H1 (cell line): ENCODE measurements at regions not wholly inside any gene's neighbourhood (a gene's known extent, or its start where the extent isn't known, plus 50 kb on each side); places are given as distances from the start of the nearest gene placed in this dataset.
A peak's percentile ranks its signal among the peaks of the same experiment; 100 is the strongest.

Experiments
- CTCF ChIA-PET: fragments of 300-600 bp; sonication (Branson Sonifier 250); formaldehyde crosslinking; loops from one replicate; lab custom pipeline; 2021; ENCODE audit not compliant: partially characterized antibody; lab: Charles Lee
- POLR2A ChIA-PET: fragments of 300-600 bp; sonication (Branson Sonifier 250); formaldehyde crosslinking; loops from one replicate; lab custom pipeline; 2021; ENCODE audit warnings: inconsistent platforms; ENCODE audit not compliant: partially characterized antibody; lab: Charles Lee
- DNase-seq, 2 experiments: peaks; one replicate each; pipeline versions ENCODE4 v3.0.0 to v3.0.0-alpha.2; 2010 to 2022; ENCODE audit warnings: low spot score in 2 of 2, low read depth in 1 of 2, mixed read lengths in 1 of 2
- FAIRE-seq: peaks from 2 replicates; lab custom pipeline; 2011; peaks lifted over from hg19 to GRCh38; lab: Jason Lieb, UNC
- H2AFZ ChIP-seq: 2 replicates; pipeline ENCODE4 v1.8.1; 2012; ENCODE audit warnings: low read length, inconsistent platforms
- H2AK5ac ChIP-seq: 2 replicates; pipeline ENCODE4 v1.6.1; 2013; ENCODE audit warnings: low read depth, low read length
- H2BK120ac ChIP-seq: replicated peaks from 2 replicates; pipeline ENCODE3; 2013; ENCODE audit warnings: low read depth, low read length, inconsistent platforms
- H2BK12ac ChIP-seq: 2 replicates; pipeline ENCODE4 v1.6.1; 2013; ENCODE audit warnings: low read depth, low read length
- H2BK15ac ChIP-seq: 2 replicates; pipeline ENCODE4 v1.6.1; 2013; ENCODE audit warnings: low read length
- H2BK20ac ChIP-seq: 2 replicates; pipeline ENCODE4 v1.6.1; 2013; ENCODE audit warnings: low read length
- H2BK5ac ChIP-seq: 2 replicates; pipeline ENCODE4 v1.6.1; 2013; ENCODE audit warnings: low read depth, low read length
- H3K14ac ChIP-seq: 2 replicates; pipeline ENCODE4 v1.6.1; 2013; ENCODE audit warnings: inconsistent platforms; ENCODE audit not compliant: insufficient read length
- H3K18ac ChIP-seq: 2 replicates; pipeline ENCODE4 v1.6.1; 2013; ENCODE audit warnings: low read length; ENCODE audit errors: extremely low read depth
- H3K23ac ChIP-seq: 2 replicates; pipeline ENCODE4 v1.6.1; 2013; ENCODE audit warnings: inconsistent platforms; ENCODE audit not compliant: insufficient read length
- H3K23me2 ChIP-seq: 2 replicates; pipeline ENCODE4 v1.6.1; 2013; ENCODE audit warnings: low read depth, low read length
- H3K27ac ChIP-seq: 2 replicates; pipeline ENCODE4 v1.6.1; 2011; ENCODE audit warnings: low read depth, low read length, inconsistent platforms
- H3K27me3 ChIP-seq, 4 experiments: replicated peaks in 1 of 4; 1 replicate in 1 of 4; 2 replicates in 3 of 4; pipeline versions ENCODE4 v1.6.1 to v1.8.1; 2011 to 2013; ENCODE audit warnings: low read length in 3 of 4, mild to moderate bottlenecking in 3 of 4, inconsistent platforms in 2 of 4, mixed read lengths in 2 of 4, moderate library complexity in 1 of 4; ENCODE audit not compliant: control insufficient read depth in 3 of 4, insufficient read depth in 3 of 4; ENCODE audit errors: extremely low read depth in 1 of 4
- H3K36me3 ChIP-seq, 4 experiments: 2 replicates each; pipeline versions ENCODE4 v1.6.1 to v1.8.1; 2011 to 2013; ENCODE audit warnings: mild to moderate bottlenecking in 4 of 4, low read length in 3 of 4, moderate library complexity in 2 of 4, control low read depth in 1 of 4, inconsistent platforms in 1 of 4; ENCODE audit not compliant: insufficient read depth in 4 of 4, control insufficient read depth in 2 of 4
- H3K4ac ChIP-seq: replicated peaks from 2 replicates; pipeline ENCODE3; 2013; ENCODE audit warnings: low read length, low read depth, mixed read lengths, inconsistent platforms; ENCODE audit not compliant: insufficient read length
- H3K4me1 ChIP-seq, 4 experiments: replicated peaks in 1 of 4; 1 replicate in 1 of 4; 2 replicates in 3 of 4; pipeline versions ENCODE4 v1.6.1 to v1.8.1; 2011 to 2013; ENCODE audit warnings: low read length in 3 of 4, inconsistent platforms in 2 of 4, mixed read lengths in 1 of 4; ENCODE audit not compliant: insufficient read depth in 4 of 4, control insufficient read depth in 3 of 4
- H3K4me2 ChIP-seq, 2 experiments: 2 replicates each; pipeline versions ENCODE4 v1.6.1 to v1.8.1; 2011 to 2013; ENCODE audit warnings: low read depth in 2 of 2, low read length in 2 of 2, control low read depth in 1 of 2, inconsistent platforms in 1 of 2, mild to moderate bottlenecking in 1 of 2; ENCODE audit not compliant: insufficient read depth in 1 of 2
- H3K4me3 ChIP-seq, 4 experiments: fragments of 200-600, 300-600 bp in 1 of 4; sonication (generic), shearing (Covaris generic), sonication (Bioruptor Twin) in 1 of 4; 2 replicates each; pipeline versions ENCODE4 v1.5.1 to v1.8.1; 2011 to 2016; ENCODE audit warnings: low read length in 4 of 4, low read depth in 3 of 4, control low read depth in 2 of 4, inconsistent platforms in 2 of 4, mild to moderate bottlenecking in 2 of 4, mixed read lengths in 1 of 4, moderate library complexity in 1 of 4; ENCODE audit not compliant: insufficient read depth in 2 of 4; ENCODE audit errors: extremely low read depth in 1 of 4
- H3K56ac ChIP-seq: replicated peaks from 2 replicates; pipeline ENCODE3; 2013; ENCODE audit warnings: low read depth, mild to moderate bottlenecking, mixed read lengths, low read length, inconsistent platforms; ENCODE audit not compliant: insufficient read length
- H3K79me1 ChIP-seq: 2 replicates; pipeline ENCODE4 v1.6.1; 2013; ENCODE audit warnings: low read depth, low read length, control low read depth
- H3K79me2 ChIP-seq, 2 experiments: 2 replicates each; pipeline versions ENCODE4 v1.6.1 to v1.8.1; 2012 to 2013; ENCODE audit warnings: low read length in 2 of 2, mild to moderate bottlenecking in 2 of 2, inconsistent platforms in 1 of 2; ENCODE audit not compliant: insufficient read depth in 2 of 2, control insufficient read depth in 1 of 2
- H3K9ac ChIP-seq, 4 experiments: replicated peaks in 1 of 4; 1 replicate in 1 of 4; 2 replicates in 3 of 4; pipeline versions ENCODE4 v1.6.1 to v1.8.1; 2011 to 2013; ENCODE audit warnings: low read depth in 3 of 4, low read length in 3 of 4, control low read depth in 2 of 4, mild to moderate bottlenecking in 2 of 4, moderate library complexity in 2 of 4, inconsistent platforms in 1 of 4; ENCODE audit errors: extremely low read depth in 1 of 4
- H3K9me3 ChIP-seq, 2 experiments: 2 replicates each; pipeline versions ENCODE4 v1.6.1 to v1.8.1; 2012 to 2013; ENCODE audit warnings: mild to moderate bottlenecking in 2 of 2, moderate library complexity in 2 of 2, control low read depth in 1 of 2, inconsistent platforms in 1 of 2, low read depth in 1 of 2, low read length in 1 of 2, mixed read lengths in 1 of 2; ENCODE audit not compliant: insufficient read depth in 2 of 2
- H4K20me1 ChIP-seq, 2 experiments: replicated peaks in 1 of 2; 2 replicates each; pipeline versions ENCODE3 to v1.8.1; 2011 to 2013; ENCODE audit warnings: inconsistent platforms in 2 of 2, low read length in 2 of 2, mild to moderate bottlenecking in 1 of 2; ENCODE audit not compliant: insufficient read depth in 2 of 2, control insufficient read depth in 1 of 2
- H4K5ac ChIP-seq: 2 replicates; pipeline ENCODE4 v1.6.1; 2013; ENCODE audit warnings: low read length, low read depth, mixed read lengths, inconsistent platforms; ENCODE audit not compliant: insufficient read length
- H4K8ac ChIP-seq: 2 replicates; pipeline ENCODE4 v1.8.0; 2013; ENCODE audit warnings: mild to moderate bottlenecking, moderate library complexity, low read length, inconsistent platforms; ENCODE audit not compliant: insufficient read depth; ENCODE audit errors: extremely low read depth
- H4K91ac ChIP-seq: replicated peaks from 2 replicates; pipeline ENCODE3; 2013; ENCODE audit warnings: low read length, mixed read lengths, inconsistent platforms; ENCODE audit not compliant: insufficient read length
- CHD2 ChIP-seq: IDR thresholded peaks from 2 replicates; pipeline ENCODE4 v1.6.1; 2012; ENCODE audit warnings: low read length, improper control_type of control experiment
- EGR1 ChIP-seq: IDR thresholded peaks from 2 replicates; pipeline ENCODE4 v1.6.1; 2011; ENCODE audit warnings: low read depth, low read length, borderline replicate concordance
- EP300 ChIP-seq, 2 experiments: IDR thresholded peaks; 1 replicate in 1 of 2; 2 replicates in 1 of 2; pipeline ENCODE4 v1.6.1; 2011 to 2012; ENCODE audit warnings: low read depth in 2 of 2, low read length in 2 of 2, mild to moderate bottlenecking in 2 of 2, borderline replicate concordance in 1 of 2, inconsistent platforms in 1 of 2, moderate library complexity in 1 of 2
- RAD21 ChIP-seq, 2 experiments: IDR thresholded peaks in 1 of 2; conservative IDR thresholded peaks in 1 of 2; 2 replicates each; pipeline ENCODE4 v1.6.1; 2011; ENCODE audit warnings: low read depth in 2 of 2, low read length in 2 of 2, improper control_type of control experiment in 1 of 2, inconsistent platforms in 1 of 2, mild to moderate bottlenecking in 1 of 2, moderate library complexity in 1 of 2
- SP1 ChIP-seq: IDR thresholded peaks from 2 replicates; pipeline ENCODE4 v1.6.1; 2011; ENCODE audit warnings: low read depth, low read length
- SP4 ChIP-seq: IDR thresholded peaks from 2 replicates; pipeline ENCODE4 v1.6.1; 2012; ENCODE audit warnings: low read length, inconsistent platforms
- TAF1 ChIP-seq: IDR thresholded peaks from 2 replicates; pipeline ENCODE4 v1.6.1; 2011; ENCODE audit warnings: mild to moderate bottlenecking, low read depth, low read length
- USF2 ChIP-seq: IDR thresholded peaks from 2 replicates; pipeline ENCODE4 v1.6.1; 2011; ENCODE audit warnings: low read length, improper control_type of control experiment
- ZNF274 ChIP-seq: IDR thresholded peaks from 2 replicates; pipeline ENCODE4 v1.7.0; 2012; ENCODE audit warnings: low read length, borderline replicate concordance; ENCODE audit errors: extremely low read depth
- WGBS, 2 experiments: shearing (Covaris generic) in 1 of 2; methylation state at CpG; one replicate each; pipeline versions ENCODE4 v1.1.6 to v1.1.7; 2013 to 2015; ENCODE audit warnings: low lambda C conversion rate in 2 of 2, mixed read lengths in 2 of 2, inconsistent platforms in 1 of 2, low coverage in 1 of 2, missing lambda C conversion rate in 1 of 2; ENCODE audit not compliant: insufficient replicate concordance in 2 of 2, insufficient coverage in 1 of 2, insufficient read length in 1 of 2; ENCODE audit errors: extremely low coverage in 1 of 2, missing lambda C conversion rate in 1 of 2; 5-methylcytosine and 5-hydroxymethylcytosine counted together

GRCh38 chr18:27704736-27705361 lies 472.1 kb downstream of the CDH2 start:
- TF ChIP-seq RAD21 (IDR thresholded peaks at IDR 0.05 in 1 of 2, conservative IDR thresholded peaks at IDR 0.05 in 1 of 2; ENCODE audit: low read depth in 2 of 2, low read length in 2 of 2) (no peak), USF2 (no peak), EP300 (IDR thresholded peaks at IDR 0.05; ENCODE audit: borderline replicate concordance in 1 of 2, low read depth in 2 of 2, low read length in 2 of 2) (no peak), ZNF274 (no peak), SP1 (no peak), EGR1 (no peak), SP4 (no peak), TAF1 (no peak), CHD2 (no peak)
- H2BK20ac ChIP-seq, result no peak overlapping the region
- H4K5ac ChIP-seq, result no peak overlapping the region
- H2BK12ac ChIP-seq, result no peak overlapping the region
- DNase-seq (no peak), FAIRE-seq (no peak)
- no peak overlapping the region for H2BK5ac ChIP-seq
- H3K4me3 ChIP-seq, result no peak overlapping the region
- peak overlapping the region; percentile 36; the same call in 1 of the 2 replicates for H2BK15ac ChIP-seq
- H3K9ac ChIP-seq, result no peak overlapping the region
- ChIA-PET CTCF (interaction anchor here (1.3 to 1.6 kb wide), 3 partner anchors 10 to 86 kb away, joined by 3 to 4 read pairs (median 4); no protein-coding TSS in a partner anchor), POLR2A (no interaction called here)
- no peaks in the 10 kb centered on the region for H3K36me3 ChIP-seq
- WGBS, 2 experiments, result 70% methylated on average over 3 of the region's 3 CpGs; no CpG with 5 or more reads in 1 of the 2 experiments
- no peak overlapping the region for H3K4ac ChIP-seq
- H2AK5ac ChIP-seq, result no peak overlapping the region
- H4K8ac ChIP-seq, result no peak overlapping the region
- H3K27me3 ChIP-seq, result peaks cover 0 to 1% (median 0%) of the 10 kb centered on the region in 4 experiments; a peak in 1 of 7 replicates
- H4K20me1 ChIP-seq, result no peaks in the 10 kb centered on the region
- no peak overlapping the region for H3K14ac ChIP-seq
- no peak overlapping the region for H3K27ac ChIP-seq
- H3K4me2 ChIP-seq, result no peak overlapping the region
- H3K79me2 ChIP-seq, result no peaks in the 10 kb centered on the region
- no peak overlapping the region for H2BK120ac ChIP-seq
- no peaks in the 10 kb centered on the region for H3K79me1 ChIP-seq
- H3K23me2 ChIP-seq, result no peaks in the 10 kb centered on the region
- no peak overlapping the region for H3K23ac ChIP-seq
- H4K91ac ChIP-seq, result no peak overlapping the region
- H3K18ac ChIP-seq, result peak overlapping the region; percentile 15; the same call in 1 of the 2 replicates
- no peak overlapping the region for H3K56ac ChIP-seq
- H3K4me1 ChIP-seq, result peaks cover 0 to 5% (median under 1%) of the 10 kb centered on the region in 4 experiments; a peak in 2 of 7 replicates
- H2AFZ ChIP-seq, result 0 out of 2 replicates have a peak overlapping the region, but pooled peaks have one; percentile 14
- H3K9me3 ChIP-seq, result no peaks in the 10 kb centered on the region
